ENCODE measurements at regions not wholly inside any gene's neighbourhood (a gene's known extent, or its start where the extent isn't known, plus 50 kb on each side); places are given as distances from the start of the nearest gene placed in this dataset.

DNA sequence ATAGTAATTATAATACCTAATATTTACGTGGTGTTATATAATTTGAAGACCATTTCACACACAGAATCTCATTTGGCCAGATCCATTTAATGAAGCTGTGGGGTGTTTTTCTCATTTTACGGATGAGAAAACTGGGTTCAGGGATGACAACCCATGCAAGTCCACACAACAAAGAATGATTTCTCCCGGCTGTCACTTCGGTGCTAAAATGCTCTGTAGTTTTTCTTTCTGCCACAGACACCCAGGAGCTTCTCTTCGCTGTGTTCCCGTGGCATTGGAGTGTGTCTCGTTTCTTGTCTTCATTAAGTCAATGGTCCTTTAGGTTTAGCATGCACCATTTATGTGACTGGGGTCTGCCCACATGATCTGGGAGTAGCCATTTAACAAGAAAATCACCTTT is 308.5 kb downstream of the ENC1 start:
- no peak for TF ChIP-seq EZH2 (IDR thresholded peaks at IDR 0.05; ENCODE audit: borderline replicate concordance, low read depth, low read length, severe bottlenecking)
- TF ChIP-seq, protein P1, sequence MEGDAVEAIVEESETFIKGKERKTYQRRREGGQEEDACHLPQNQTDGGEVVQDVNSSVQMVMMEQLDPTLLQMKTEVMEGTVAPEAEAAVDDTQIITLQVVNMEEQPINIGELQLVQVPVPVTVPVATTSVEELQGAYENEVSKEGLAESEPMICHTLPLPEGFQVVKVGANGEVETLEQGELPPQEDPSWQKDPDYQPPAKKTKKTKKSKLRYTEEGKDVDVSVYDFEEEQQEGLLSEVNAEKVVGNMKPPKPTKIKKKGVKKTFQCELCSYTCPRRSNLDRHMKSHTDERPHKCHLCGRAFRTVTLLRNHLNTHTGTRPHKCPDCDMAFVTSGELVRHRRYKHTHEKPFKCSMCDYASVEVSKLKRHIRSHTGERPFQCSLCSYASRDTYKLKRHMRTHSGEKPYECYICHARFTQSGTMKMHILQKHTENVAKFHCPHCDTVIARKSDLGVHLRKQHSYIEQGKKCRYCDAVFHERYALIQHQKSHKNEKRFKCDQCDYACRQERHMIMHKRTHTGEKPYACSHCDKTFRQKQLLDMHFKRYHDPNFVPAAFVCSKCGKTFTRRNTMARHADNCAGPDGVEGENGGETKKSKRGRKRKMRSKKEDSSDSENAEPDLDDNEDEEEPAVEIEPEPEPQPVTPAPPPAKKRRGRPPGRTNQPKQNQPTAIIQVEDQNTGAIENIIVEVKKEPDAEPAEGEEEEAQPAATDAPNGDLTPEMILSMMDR (IDR thresholded peaks at IDR 0.05; ENCODE audit: borderline replicate concordance, extremely low read depth, low read length, poor library complexity, severe bottlenecking) = no peak
- no peak overlapping the region for H3K4me3 ChIP-seq (ENCODE audit: low read depth in 1 of 2, low read length in 2 of 2)
- H3K36me3 ChIP-seq (ENCODE audit: insufficient read depth, low read length) = no peaks in the 10 kb centered on the region
- H3K27me3 ChIP-seq (ENCODE audit: insufficient read depth, low read length, poor library complexity) = no peaks in the 10 kb centered on the region
- no peaks in the 10 kb centered on the region for H3K9me3 ChIP-seq (ENCODE audit: insufficient read depth, low read length, severe bottlenecking)
- DNase-seq (no peak), ATAC-seq (ENCODE audit: insufficient read depth, low read depth) (no peak)
- no peak overlapping the region for H2AFZ ChIP-seq (ENCODE audit: low read depth, low read length)
- H3K9ac ChIP-seq (ENCODE audit: low read depth, low read length) = no peak overlapping the region
- H3K4me2 ChIP-seq (ENCODE audit: insufficient read depth, low read length) = no peak overlapping the region
- no peaks in the 10 kb centered on the region for H4K20me1 ChIP-seq (ENCODE audit: insufficient read depth, low read length)
- H3K4me1 ChIP-seq (ENCODE audit: insufficient read depth, low read length) = no peaks in the 10 kb centered on the region
- no peak overlapping the region for H3K27ac ChIP-seq (ENCODE audit: low read length)
- H3K79me2 ChIP-seq (ENCODE audit: insufficient read depth, low read length) = no peaks in the 10 kb centered on the region

- Histone ChIP-seq H3K4me2 (ENCODE audit: insufficient read depth, low read length) (no peak overlapping the region), H3K9me3 (ENCODE audit: insufficient read depth, low read length, severe bottlenecking) (no peaks in the 10 kb centered on the region), H2AFZ (ENCODE audit: low read depth, low read length) (no peak overlapping the region), H3K9ac (ENCODE audit: low read depth, low read length) (no peak overlapping the region), H4K20me1 (ENCODE audit: insufficient read depth, low read length) (no peaks in the 10 kb centered on the region), H3K79me2 (ENCODE audit: insufficient read depth, low read length) (no peaks in the 10 kb centered on the region), H3K27me3 (ENCODE audit: insufficient read depth, low read length, poor library complexity) (no peaks in the 10 kb centered on the region), H3K36me3 (ENCODE audit: insufficient read depth, low read length) (no peaks in the 10 kb centered on the region), H3K4me1 (ENCODE audit: insufficient read depth, low read length) (no peaks in the 10 kb centered on the region), H3K4me3 (ENCODE audit: low read depth in 1 of 2, low read length in 2 of 2) (no peak overlapping the region), H3K27ac (ENCODE audit: low read length) (no peak overlapping the region)
- TF ChIP-seq, protein P1 (IDR thresholded peaks at IDR 0.05; ENCODE audit: borderline replicate concordance, extremely low read depth, low read length, poor library complexity, severe bottlenecking) = no peak
- TF ChIP-seq EZH2 (IDR thresholded peaks at IDR 0.05; ENCODE audit: borderline replicate concordance, low read depth, low read length, severe bottlenecking) = no peak
- ATAC-seq (ENCODE audit: insufficient read depth, low read depth) (no peak), DNase-seq (no peak)
Observed at GRCh38 chr5:74328221-74328630, 312.3 kb downstream of the ENC1 start.

GRCh38 chr5:74327339-74327685 is 313.2 kb downstream of the ENC1 start:
- Histone ChIP-seq H2AFZ (ENCODE audit: low read depth, low read length) (no peak overlapping the region), H3K4me2 (ENCODE audit: insufficient read depth, low read length) (no peak overlapping the region), H3K79me2 (ENCODE audit: insufficient read depth, low read length) (no peaks in the 10 kb centered on the region), H3K36me3 (ENCODE audit: insufficient read depth, low read length) (no peaks in the 10 kb centered on the region), H4K20me1 (ENCODE audit: insufficient read depth, low read length) (no peaks in the 10 kb centered on the region), H3K9ac (ENCODE audit: low read depth, low read length) (no peak overlapping the region), H3K9me3 (ENCODE audit: insufficient read depth, low read length, severe bottlenecking) (no peaks in the 10 kb centered on the region), H3K27me3 (ENCODE audit: insufficient read depth, low read length, poor library complexity) (no peaks in the 10 kb centered on the region), H3K4me3 (ENCODE audit: low read depth in 1 of 2, low read length in 2 of 2) (no peak overlapping the region), H3K4me1 (ENCODE audit: insufficient read depth, low read length) (no peaks in the 10 kb centered on the region), H3K27ac (ENCODE audit: low read length) (no peak overlapping the region)
- no peak for ATAC-seq (ENCODE audit: insufficient read depth, low read depth)
- DNase-seq = no peak
- no peak for TF ChIP-seq EZH2 (IDR thresholded peaks at IDR 0.05; ENCODE audit: borderline replicate concordance, low read depth, low read length, severe bottlenecking)
- TF ChIP-seq, protein P1 (IDR thresholded peaks at IDR 0.05; ENCODE audit: borderline replicate concordance, extremely low read depth, low read length, poor library complexity, severe bottlenecking) = no peak
